GM13976 (cell line): ENCODE measurements at regions not wholly inside any gene's neighbourhood (a gene's known extent, or its start where the extent isn't known, plus 50 kb on each side); places are given as distances from the start of the nearest gene placed in this dataset.
A peak's percentile ranks its signal among the peaks of the same experiment; 100 is the strongest.

Experiments used
- DNase-seq: peaks from one replicate; pipeline ENCODE4 v3.0.0; 2012; ENCODE audit warnings: low spot score
- CTCF ChIP-seq: IDR thresholded peaks from 2 replicates; pipeline ENCODE4 v1.5.1; 2012; ENCODE audit warnings: borderline replicate concordance, mild to moderate bottlenecking; ENCODE audit not compliant: insufficient read depth; ENCODE audit errors: extremely low read depth, missing control alignments, control extremely low read depth
- in situ Hi-C: fragments of 300-500 bp; cut with MboI; formaldehyde crosslinking; loops from one replicate; pipeline ENCODE4 v1.12.0; 2022; ENCODE audit warnings: low sequenced_read_pairs, mixed read lengths, inconsistent platforms; ENCODE audit not compliant: unreplicated experiment

DNA sequence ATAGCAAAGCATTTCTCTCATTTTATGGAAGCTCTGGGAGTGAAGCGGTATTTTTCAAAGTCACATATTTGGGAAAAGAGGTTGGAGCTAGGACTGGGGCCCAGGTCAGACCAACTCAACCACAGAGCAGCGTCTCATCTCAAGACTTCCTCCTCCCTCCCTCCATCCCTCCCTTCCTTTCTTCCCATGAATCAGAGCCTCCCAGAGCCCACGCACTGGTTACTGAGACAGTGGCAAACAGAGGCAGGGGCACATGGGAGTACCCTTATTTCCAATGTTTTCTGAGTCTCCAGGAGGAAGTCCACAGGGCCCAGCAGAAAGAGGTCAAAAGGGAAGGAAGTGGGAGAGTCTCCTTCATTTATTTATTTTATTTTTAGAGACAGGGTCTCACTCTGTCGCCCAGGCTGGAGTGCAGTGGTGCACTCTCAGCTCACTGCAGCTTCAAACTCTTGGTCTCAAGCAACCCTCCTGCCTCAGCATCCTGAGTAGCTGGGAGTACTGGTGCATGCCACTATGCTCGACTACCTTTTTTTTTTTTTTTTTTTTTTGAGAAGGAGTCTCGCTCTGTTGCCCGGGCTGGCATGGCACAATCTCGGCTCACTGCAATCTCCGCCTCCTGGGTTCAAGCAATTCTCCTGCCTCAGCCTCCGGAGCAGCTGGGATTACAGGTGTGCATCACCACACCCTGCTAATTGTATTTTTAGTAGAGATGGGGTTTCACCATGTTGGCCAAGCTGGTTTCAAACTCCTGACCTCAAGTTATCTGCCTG lies 52.5 kb upstream of the CDKN2AIPNL start:
- no peak for TF ChIP-seq CTCF
- in situ Hi-C loops = no loop called here
- no peak for DNase-seq

GRCh38 chr5:134463176-134463720 lies 51.6 kb upstream of the CDKN2AIPNL start:
- peak; percentile 9 for DNase-seq
- in situ Hi-C loops = no loop called here
- TF ChIP-seq CTCF = no peak

- TF ChIP-seq CTCF = no peak
- in situ Hi-C loops = no loop called here
- DNase-seq = no peak
Observed at GRCh38 chr5:134462761-134463160, 51.1 kb upstream of the CDKN2AIPNL start.

DNA sequence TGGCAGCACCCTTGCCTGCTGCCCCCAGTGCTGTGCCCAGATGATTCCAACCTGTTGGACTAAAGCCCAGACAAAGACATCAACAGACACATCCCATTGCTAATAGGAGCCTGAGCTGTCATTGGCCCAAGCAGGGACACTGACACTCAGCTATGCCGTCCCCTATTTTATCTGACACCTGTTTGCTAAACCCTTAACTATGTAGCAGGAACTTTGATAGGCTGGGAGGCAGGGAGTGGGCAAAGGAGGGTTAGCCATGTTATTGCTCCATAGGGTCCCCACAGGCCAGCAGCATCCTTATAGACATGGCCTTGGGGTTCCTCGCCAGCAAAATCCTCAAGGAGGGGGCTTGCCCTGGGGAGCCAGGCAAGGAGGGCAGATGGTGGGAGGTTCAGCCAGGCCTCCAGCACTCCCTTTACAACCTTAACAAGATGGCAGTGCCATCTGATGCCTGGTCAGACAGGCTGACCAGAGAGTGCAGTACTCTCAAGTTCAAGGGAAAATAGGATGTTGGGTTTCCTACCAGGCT lies 50.4 kb upstream of the CDKN2AIPNL start:
- no peak for DNase-seq
- in situ Hi-C loops = no loop called here
- no peak for TF ChIP-seq CTCF
